HG03558 (cell line): ENCODE measurements at regions not wholly inside any gene's neighbourhood (a gene's known extent, or its start where the extent isn't known, plus 50 kb on each side); places are given as distances from the start of the nearest gene placed in this dataset.

ENCODE experiments used
- ATAC-seq: cut with Tn5 transposase; IDR thresholded peaks from one replicate; pipeline ENCODE4 v1.9.1; 2021; ENCODE audit warnings: moderate number of reproducible peaks; ENCODE audit not compliant: unreplicated experiment; ENCODE audit errors: extremely low read depth

DNA sequence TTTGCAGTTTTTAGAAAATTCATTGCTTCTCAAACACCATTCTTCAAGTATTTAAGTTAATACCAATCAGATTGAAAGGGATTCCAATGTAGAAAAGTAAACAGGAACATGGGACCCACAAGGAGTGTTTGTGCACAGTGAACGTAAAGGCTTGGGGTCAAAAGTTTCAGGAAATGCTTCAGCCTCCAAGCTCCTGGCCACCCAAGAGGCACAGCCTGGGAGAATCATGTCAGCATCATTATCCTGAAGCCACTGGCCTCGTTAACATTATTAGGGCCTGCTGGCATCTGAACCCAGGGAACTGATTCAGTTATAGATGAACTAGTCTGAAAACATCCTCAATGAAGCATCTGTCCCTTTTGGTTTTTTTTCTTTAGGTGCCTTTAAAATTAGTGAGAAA, 122.9 kb downstream of the NXNL2 start:
- ATAC-seq, result no peak

GRCh38 chr9:88658311-88658822, 123.4 kb downstream of the NXNL2 start:
- no peak for ATAC-seq

- ATAC-seq, result no peak
Measured at GRCh38 chr9:88659126-88659525, 124.1 kb downstream of the NXNL2 start.

DNA sequence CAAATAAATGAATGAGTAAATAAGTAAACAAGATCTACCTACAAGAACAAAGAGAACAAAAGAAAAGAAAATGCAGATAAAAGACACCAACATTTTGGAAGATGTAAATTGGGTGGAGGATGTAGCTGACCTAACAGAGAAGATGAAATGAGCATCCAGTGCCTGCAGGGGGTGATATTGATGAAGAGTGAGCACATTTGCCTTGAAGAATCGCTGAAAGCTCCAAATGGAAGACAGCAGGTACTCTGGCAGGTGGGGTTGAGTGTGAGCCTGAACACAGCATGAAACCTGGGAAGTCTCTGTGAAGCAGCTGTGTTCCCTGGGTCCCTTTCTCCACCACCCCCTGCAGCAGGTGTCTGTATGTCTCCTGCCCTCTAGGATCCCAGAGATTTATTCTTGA, 125.6 kb downstream of the NXNL2 start:
- no peak for ATAC-seq

- ATAC-seq, result no peak
Measured at GRCh38 chr9:88661759-88662158, 126.8 kb downstream of the NXNL2 start.

DNA sequence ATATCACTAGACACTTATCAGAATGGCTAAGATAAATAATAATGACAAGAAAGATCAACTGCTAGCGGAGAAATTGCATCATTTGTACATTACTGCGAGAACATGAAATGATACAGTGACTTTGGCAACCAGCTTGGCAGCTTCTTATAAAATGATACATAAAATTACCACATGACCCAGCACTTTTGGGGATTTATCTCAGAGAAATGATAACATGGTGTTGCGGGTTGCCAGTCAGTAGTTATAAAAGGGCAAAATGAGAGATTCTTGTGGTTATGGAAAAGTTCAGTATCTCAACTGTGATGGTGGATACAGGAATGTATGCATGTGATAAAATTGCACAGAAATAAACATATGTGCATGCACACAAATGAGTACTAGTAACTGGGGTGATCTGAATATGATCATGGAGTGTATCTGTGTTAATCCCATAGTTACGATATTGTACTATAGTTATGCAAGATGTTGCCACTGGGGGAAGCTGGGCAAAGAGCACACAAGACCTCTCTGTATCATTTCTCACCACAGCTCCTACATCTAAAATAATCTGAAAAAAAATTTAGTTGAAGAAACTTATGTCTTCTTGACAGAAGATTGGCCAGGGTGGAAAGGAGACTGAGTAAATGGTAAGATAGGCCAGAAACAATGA, 128.9 kb downstream of the NXNL2 start:
- ATAC-seq, result no peak

GRCh38 chr9:88664773-88665172, 129.8 kb downstream of the NXNL2 start:
- no peak for ATAC-seq

GRCh38 chr9:88672874-88673689, 138.1 kb downstream of the NXNL2 start:
- ATAC-seq, result no peak

- ATAC-seq, result no peak
Measured at GRCh38 chr9:88673886-88674285, 138.9 kb downstream of the NXNL2 start.

DNA sequence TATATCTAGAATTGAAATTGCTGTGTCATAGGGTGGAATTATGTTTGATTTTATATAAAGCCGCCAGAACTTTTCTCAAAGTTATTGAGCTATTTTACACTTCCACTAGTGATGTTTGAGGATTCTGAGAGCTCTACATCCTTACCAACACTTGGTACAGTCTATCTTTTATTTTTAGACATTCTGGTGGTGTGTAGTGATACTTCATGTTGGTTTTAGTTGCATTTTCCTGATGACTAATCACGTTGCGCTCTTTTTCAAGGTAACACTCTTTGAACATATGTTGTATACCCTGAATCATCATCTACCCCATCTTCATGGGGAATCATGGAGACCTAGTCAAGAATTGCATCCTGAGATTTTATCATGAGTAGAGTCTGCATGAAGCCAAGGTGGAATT, 141.7 kb downstream of the NXNL2 start:
- no peak for ATAC-seq

DNA sequence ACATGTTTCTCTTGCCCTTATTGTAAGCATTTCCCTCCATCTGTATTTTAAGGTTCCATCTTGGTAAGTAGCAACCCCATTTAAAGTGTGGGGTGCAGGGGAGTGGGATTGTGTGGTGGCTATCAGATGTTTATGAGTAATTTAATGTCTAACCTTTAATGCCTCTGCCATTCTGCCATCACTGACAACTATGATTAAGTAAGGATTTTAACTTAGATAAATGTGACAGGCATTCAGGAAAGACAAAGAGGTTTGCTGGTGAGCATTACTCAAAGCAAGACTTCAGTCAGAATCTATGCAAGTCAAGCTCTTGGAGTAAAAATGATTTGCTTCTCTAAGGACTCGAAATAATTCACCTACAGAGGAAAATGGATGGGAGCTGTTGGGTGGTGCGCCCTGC, 143.0 kb downstream of the NXNL2 start:
- no peak for ATAC-seq

DNA sequence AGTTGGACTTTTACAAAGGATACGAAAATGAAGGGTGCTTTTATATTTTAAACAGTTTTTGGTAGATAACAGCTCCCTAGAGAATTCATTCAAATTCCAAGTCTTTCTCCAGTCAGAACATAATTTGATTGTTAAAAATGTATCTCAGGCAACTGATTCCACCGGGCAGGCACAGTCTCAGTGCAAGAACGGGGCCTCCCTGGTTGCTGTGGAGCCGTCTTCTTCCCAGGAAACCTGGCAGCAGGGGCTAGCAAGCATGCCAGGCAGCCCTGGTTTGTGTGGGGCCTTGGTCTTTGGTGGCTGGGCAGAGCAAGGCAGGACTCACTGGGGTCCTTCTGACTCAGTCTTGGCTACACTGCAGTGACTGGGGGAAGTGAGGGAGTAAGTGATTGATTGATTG, 143.5 kb downstream of the NXNL2 start:
- no peak for ATAC-seq

DNA sequence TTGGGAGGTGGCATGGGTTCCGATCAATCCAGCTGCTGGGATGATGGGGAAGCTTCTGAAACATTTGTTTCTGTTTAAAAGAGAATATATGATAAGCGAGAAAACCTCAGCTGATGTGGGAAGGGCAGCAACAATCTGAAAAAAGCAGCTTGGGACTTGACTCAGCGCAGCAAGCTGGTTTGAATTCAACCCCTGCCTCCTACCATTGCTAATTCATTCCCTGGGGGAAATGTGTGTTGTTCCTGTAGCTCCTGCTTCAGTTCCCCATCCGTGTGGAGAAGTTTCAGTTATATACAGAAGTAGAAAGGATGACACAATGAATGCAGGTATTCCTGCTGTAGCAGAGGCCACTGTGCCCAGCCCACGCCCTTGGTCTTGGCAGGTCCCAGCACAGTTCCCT, 145.1 kb downstream of the NXNL2 start:
- ATAC-seq, result no peak

- no peak for ATAC-seq
Measured at GRCh38 chr9:88680505-88681160, 145.7 kb downstream of the NXNL2 start.

DNA sequence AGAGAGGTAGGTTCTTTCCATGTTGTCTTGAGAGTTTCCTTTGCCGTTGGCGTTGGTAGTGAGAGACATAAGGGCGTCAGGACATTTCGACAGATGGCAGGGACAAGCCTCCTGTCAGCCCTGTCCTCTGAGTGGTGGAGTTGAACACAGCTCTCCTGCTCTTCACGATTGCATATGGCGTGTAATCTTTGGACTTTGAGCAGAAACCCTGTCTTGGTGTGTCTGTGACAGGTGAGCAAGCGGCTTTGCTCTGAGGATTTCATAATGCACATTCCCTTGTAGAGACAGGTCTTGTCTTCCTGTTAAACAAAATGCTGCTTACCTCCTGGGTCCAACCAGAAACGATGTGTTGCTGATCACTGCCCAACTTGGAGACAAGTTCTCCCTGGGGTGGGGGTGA, 146.5 kb downstream of the NXNL2 start:
- no peak for ATAC-seq

DNA sequence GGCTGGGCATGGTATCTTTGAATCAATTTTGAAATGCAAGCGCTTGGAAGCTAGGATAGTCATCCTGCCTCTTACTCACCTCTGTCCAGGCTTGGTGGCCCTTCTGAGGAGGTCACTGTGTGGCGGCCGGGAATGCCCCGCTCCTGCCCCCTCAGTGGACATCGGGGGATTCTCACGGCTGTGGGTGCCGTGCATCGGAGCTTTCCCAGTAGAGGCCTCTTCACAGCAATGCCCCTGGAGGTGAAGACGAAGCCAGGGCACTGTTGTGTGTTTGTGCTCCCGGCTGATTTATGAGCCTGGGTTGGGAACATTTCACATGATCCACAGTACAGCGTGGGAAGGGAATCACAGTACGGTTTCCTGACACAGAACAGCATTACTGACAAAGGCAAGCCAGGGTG, 147.5 kb downstream of the NXNL2 start:
- ATAC-seq, result no peak

DNA sequence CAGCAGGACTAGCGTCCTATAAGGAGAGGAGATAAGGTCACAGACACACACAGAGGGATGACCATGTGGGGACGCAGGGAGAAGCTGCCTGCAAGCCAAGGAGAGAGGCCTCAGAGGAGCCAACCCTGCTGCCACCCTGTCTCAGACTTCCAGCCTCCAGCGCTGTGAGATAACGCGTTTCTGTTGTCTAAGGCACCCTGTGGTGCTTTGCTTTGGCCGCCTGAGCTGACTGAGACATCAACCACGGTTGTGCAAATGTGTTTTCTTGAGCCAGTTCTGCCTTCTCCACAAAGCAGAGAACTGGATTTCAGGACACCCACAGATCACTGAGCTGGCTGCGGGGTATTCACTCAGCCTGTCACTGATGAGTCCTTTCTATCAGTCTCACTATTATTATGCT, 149.1 kb downstream of the NXNL2 start:
- ATAC-seq, result no peak

- no peak for ATAC-seq
Measured at GRCh38 chr9:88684845-88685244, 149.9 kb downstream of the NXNL2 start.

GRCh38 chr9:88685966-88686365, 151.0 kb downstream of the NXNL2 start:
- ATAC-seq, result no peak

- ATAC-seq, result no peak
Measured at GRCh38 chr9:88689509-88690298, 154.7 kb downstream of the NXNL2 start.
